H1 (cell line): ENCODE measurements at regions not wholly inside any gene's neighbourhood (a gene's known extent, or its start where the extent isn't known, plus 50 kb on each side); places are given as distances from the start of the nearest gene placed in this dataset.

Experiments used
- ATF3 ChIP-seq: IDR thresholded peaks from 2 replicates; pipeline ENCODE4 v1.6.1; 2011; ENCODE audit warnings: low read depth, mild to moderate bottlenecking, low read length; ENCODE audit not compliant: insufficient read depth
- CTCF ChIP-seq, 3 experiments: IDR thresholded peaks; 1 replicate in 2 of 3; 2 replicates in 1 of 3; pipeline versions ENCODE4 v1.5.1 to v1.6.1; 2011; ENCODE audit warnings: low read length in 3 of 3, mild to moderate bottlenecking in 3 of 3, inconsistent platforms in 2 of 3, low read depth in 1 of 3, moderate library complexity in 1 of 3; ENCODE audit not compliant: insufficient read depth in 1 of 3; ENCODE audit errors: control extremely low read depth in 1 of 3
- HDAC2 ChIP-seq, 2 experiments: fragments of 300-600 bp in 1 of 2; sonication (generic) in 1 of 2; IDR thresholded peaks; 2 replicates each; pipeline ENCODE4 v1.6.1; 2011 to 2012; ENCODE audit warnings: low read depth in 2 of 2, low read length in 2 of 2, mild to moderate bottlenecking in 2 of 2, moderate library complexity in 2 of 2, borderline replicate concordance in 1 of 2, inconsistent platforms in 1 of 2
- POLR2A ChIP-seq, 2 experiments: IDR thresholded peaks; 1 replicate in 1 of 2; 2 replicates in 1 of 2; pipeline ENCODE4 v1.6.1; 2011; ENCODE audit warnings: low read depth in 2 of 2, low read length in 2 of 2, mild to moderate bottlenecking in 2 of 2; ENCODE audit errors: control extremely low read depth in 1 of 2

- TF ChIP-seq CTCF (IDR thresholded peaks at IDR 0.05; ENCODE audit: control extremely low read depth in 1 of 3, insufficient read depth in 1 of 3, low read depth in 1 of 3, low read length in 3 of 3) (no peak), HDAC2 (IDR thresholded peaks at IDR 0.05; ENCODE audit: borderline replicate concordance in 1 of 2, low read depth in 2 of 2, low read length in 2 of 2) (no peak), POLR2A (IDR thresholded peaks at IDR 0.05; ENCODE audit: control extremely low read depth in 1 of 2, low read depth in 2 of 2, low read length in 2 of 2) (no peak), ATF3 (no peak)
Observed at GRCh38 chr1:189936861-189937260, 540.8 kb downstream of the BRINP3 start.
